ENCODE measurements at regions not wholly inside any gene's neighbourhood (a gene's known extent, or its start where the extent isn't known, plus 50 kb on each side); places are given as distances from the start of the nearest gene placed in this dataset.

GRCh38 chr16:51592535-51593300 lies 441.6 kb upstream of the SALL1 start:
- Mint-ChIP-seq H3K9me3 (peaks cover 18% of the 10 kb centered on the region), H3K27me3 (ENCODE audit: low read depth, poor library complexity) (peaks cover 4% of the 10 kb centered on the region), H3K27ac (peak overlapping the region; percentile 91), H3K4me1 (peaks cover 55% of the 10 kb centered on the region), H3K4me3 (peak overlapping the region; percentile 74), H3K36me3 (ENCODE audit: low read depth) (peaks cover 14% of the 10 kb centered on the region)
- DNase-seq = no peak
- TF ChIP-seq CTCF (IDR thresholded peaks at IDR 0.05) = no peak

- Mint-ChIP-seq H3K4me1 (peaks cover 55% of the 10 kb centered on the region), H3K4me3 (peak overlapping the region; percentile 74), H3K9me3 (peaks cover 11% of the 10 kb centered on the region), H3K27me3 (ENCODE audit: low read depth, poor library complexity) (peaks cover 2% of the 10 kb centered on the region), H3K36me3 (ENCODE audit: low read depth) (peaks cover 7% of the 10 kb centered on the region), H3K27ac (peak overlapping the region; percentile 91)
- DNase-seq = peak; percentile 44
- TF ChIP-seq CTCF (IDR thresholded peaks at IDR 0.05) = no peak
Measured at GRCh38 chr16:51592001-51592501, 441.0 kb upstream of the SALL1 start.

- Mint-ChIP-seq H3K4me3 (peak overlapping the region; percentile 74), H3K36me3 (ENCODE audit: low read depth) (peaks cover 4% of the 10 kb centered on the region), H3K27ac (peak overlapping the region; percentile 91), H3K27me3 (ENCODE audit: low read depth, poor library complexity) (no peaks in the 10 kb centered on the region), H3K4me1 (peaks cover 55% of the 10 kb centered on the region), H3K9me3 (peaks cover 7% of the 10 kb centered on the region)
- no peak for TF ChIP-seq CTCF (IDR thresholded peaks at IDR 0.05)
- no peak for DNase-seq
Measured at GRCh38 chr16:51591480-51591879, 440.4 kb upstream of the SALL1 start.

GRCh38 chr16:51579652-51580360 lies 428.7 kb upstream of the SALL1 start:
- H3K4me3 Mint-ChIP-seq = no peak overlapping the region
- peaks cover 5% of the 10 kb centered on the region for H3K36me3 Mint-ChIP-seq (ENCODE audit: low read depth)
- H3K27me3 Mint-ChIP-seq (ENCODE audit: low read depth, poor library complexity) = no peaks in the 10 kb centered on the region
- H3K27ac Mint-ChIP-seq = no peak overlapping the region
- peaks cover 7% of the 10 kb centered on the region for H3K9me3 Mint-ChIP-seq
- peaks cover 68% of the 10 kb centered on the region for H3K4me1 Mint-ChIP-seq
- DNase-seq = no peak
- TF ChIP-seq CTCF (IDR thresholded peaks at IDR 0.05) = no peak

GRCh38 chr16:51577621-51578303 lies 426.7 kb upstream of the SALL1 start:
- H3K9me3 Mint-ChIP-seq = peaks cover 3% of the 10 kb centered on the region
- no peaks in the 10 kb centered on the region for H3K27me3 Mint-ChIP-seq (ENCODE audit: low read depth, poor library complexity)
- H3K4me1 Mint-ChIP-seq = peaks cover 72% of the 10 kb centered on the region
- H3K27ac Mint-ChIP-seq = peak overlapping the region; percentile 59
- H3K36me3 Mint-ChIP-seq (ENCODE audit: low read depth) = peaks cover 5% of the 10 kb centered on the region
- DNase-seq = peak; percentile 44
- TF ChIP-seq CTCF (IDR thresholded peaks at IDR 0.05) = no peak
- no peak overlapping the region for H3K4me3 Mint-ChIP-seq
